Epidermal melanocyte (primary cell): ENCODE measurements at regions not wholly inside any gene's neighbourhood (a gene's known extent, or its start where the extent isn't known, plus 50 kb on each side); places are given as distances from the start of the nearest gene placed in this dataset.
"Not testable (repeated sequence)": the region's sequence is repeated elsewhere in the genome, so short reads cannot be mapped to it uniquely, and the experiment has no call there.

Experiments used
- DNase-seq: peaks from one replicate; pipeline ENCODE4 v3.0.0; 2011; ENCODE audit warnings: low spot score; ENCODE audit not compliant: insufficient read length

- no peak for DNase-seq
Measured at GRCh38 chr2:175619179-175620045, 382.7 kb downstream of the LNPK start.

- DNase-seq = no peak
Measured at GRCh38 chr2:175612280-175612679, 389.8 kb downstream of the LNPK start.

GRCh38 chr2:175606010-175606841 is 395.8 kb downstream of the LNPK start:
- DNase-seq = no peak

- DNase-seq = no peak
Measured at GRCh38 chr2:175605640-175606009, 396.4 kb downstream of the LNPK start.

GRCh38 chr2:175601969-175602368 is 400.1 kb downstream of the LNPK start:
- no peak for DNase-seq

GRCh38 chr2:175599966-175600831 is 401.9 kb downstream of the LNPK start:
- peak; percentile 21 for DNase-seq

- no peak for DNase-seq
Measured at GRCh38 chr2:175597286-175597685, 404.8 kb downstream of the LNPK start.

- DNase-seq = no peak
Measured at GRCh38 chr2:175595139-175595538, 406.9 kb downstream of the LNPK start.

- not testable (repeated sequence) for DNase-seq
Measured at GRCh38 chr2:175593686-175594525, 408.2 kb downstream of the LNPK start.

- DNase-seq = not testable (repeated sequence)
Measured at GRCh38 chr2:175588213-175588612, 406.7 kb upstream of the ATP5MC3 start.

- no peak for DNase-seq
Measured at GRCh38 chr2:175585496-175585895, 404.0 kb upstream of the ATP5MC3 start.

- no peak for DNase-seq
Measured at GRCh38 chr2:175580652-175581051, 399.1 kb upstream of the ATP5MC3 start.

GRCh38 chr2:175579646-175580045 is 398.1 kb upstream of the ATP5MC3 start:
- no peak for DNase-seq

GRCh38 chr2:175577368-175577970 is 396.0 kb upstream of the ATP5MC3 start:
- DNase-seq = no peak

- DNase-seq = no peak
Measured at GRCh38 chr2:175576875-175577274, 395.4 kb upstream of the ATP5MC3 start.

- no peak for DNase-seq
Measured at GRCh38 chr2:175576270-175576669, 394.8 kb upstream of the ATP5MC3 start.

- DNase-seq = no peak
Measured at GRCh38 chr2:175575346-175576258, 394.1 kb upstream of the ATP5MC3 start.

GRCh38 chr2:175574069-175574468 is 392.6 kb upstream of the ATP5MC3 start:
- no peak for DNase-seq

GRCh38 chr2:175571078-175571653 is 389.7 kb upstream of the ATP5MC3 start:
- DNase-seq = no peak
